GM19324 (cell line): ENCODE measurements at regions not wholly inside any gene's neighbourhood (a gene's known extent, or its start where the extent isn't known, plus 50 kb on each side); places are given as distances from the start of the nearest gene placed in this dataset.

Experiments used
- ATAC-seq: cut with Tn5 transposase; IDR thresholded peaks from one replicate; pipeline ENCODE4 v1.9.1; 2021; ENCODE audit warnings: mild to moderate bottlenecking, moderate library complexity; ENCODE audit not compliant: unreplicated experiment, low FRiP score

DNA sequence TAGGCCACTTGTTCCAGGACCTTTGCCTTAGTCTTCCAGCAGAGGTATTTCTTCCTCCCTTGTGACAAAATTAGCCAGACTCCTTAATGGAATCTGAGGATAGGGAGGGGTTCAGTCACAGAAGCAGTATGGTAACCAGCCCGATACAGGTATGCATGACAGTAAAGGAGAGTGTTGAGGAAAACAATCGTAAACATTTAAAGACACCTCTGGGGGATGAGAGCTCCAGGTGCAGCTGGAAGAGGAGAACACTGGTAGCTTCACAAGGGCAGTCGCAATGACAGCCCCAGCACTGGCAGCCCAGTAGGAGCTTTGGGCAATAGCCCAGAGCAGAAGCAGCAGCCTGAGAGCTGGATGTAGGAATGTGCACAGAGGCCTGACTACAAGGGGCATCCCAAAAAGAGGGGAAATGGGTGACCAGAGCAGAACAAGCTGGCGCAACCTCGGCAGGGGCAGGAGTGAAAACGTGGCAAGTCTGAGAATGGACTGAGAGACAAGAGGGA lies 344.9 kb upstream of the JAG1 start:
- ATAC-seq = no peak

DNA sequence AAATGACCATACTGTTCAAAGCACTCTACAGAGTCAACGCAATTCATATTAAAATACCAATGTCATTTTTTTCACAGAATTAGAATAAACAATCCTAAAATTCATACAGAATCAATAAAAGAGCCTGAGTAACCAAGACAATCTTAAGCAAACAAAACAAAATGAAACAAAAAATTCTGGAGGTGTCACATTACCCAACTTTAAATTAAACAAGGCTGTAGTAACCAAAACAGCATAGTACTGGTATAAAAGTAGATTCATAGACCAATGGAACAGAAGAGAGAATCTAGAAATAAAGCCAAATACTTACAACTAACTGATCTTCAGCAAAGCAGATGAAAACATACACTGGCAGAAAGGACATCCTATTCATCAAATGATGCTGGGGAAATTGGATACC lies 346.9 kb upstream of the JAG1 start:
- ATAC-seq = no peak

DNA sequence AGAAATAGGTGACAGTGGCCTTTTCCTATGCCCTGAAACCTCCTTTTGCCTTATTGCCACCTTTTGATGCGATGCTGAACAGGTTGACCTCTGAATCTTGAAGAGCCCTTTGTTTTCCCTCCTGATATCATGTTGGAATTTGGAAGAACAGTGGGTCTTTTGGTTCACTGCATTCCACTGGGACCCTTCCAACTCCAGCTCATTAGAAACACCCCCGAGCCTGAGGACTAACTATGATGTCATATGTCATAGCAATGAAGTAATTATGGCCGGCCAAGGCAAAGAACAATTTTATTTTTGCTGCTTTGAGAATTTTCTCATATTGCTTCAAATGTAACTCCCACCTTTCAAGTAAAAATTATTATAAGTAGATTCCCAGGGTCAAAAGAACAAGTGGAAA lies 353.4 kb upstream of the JAG1 start:
- ATAC-seq = no peak

DNA sequence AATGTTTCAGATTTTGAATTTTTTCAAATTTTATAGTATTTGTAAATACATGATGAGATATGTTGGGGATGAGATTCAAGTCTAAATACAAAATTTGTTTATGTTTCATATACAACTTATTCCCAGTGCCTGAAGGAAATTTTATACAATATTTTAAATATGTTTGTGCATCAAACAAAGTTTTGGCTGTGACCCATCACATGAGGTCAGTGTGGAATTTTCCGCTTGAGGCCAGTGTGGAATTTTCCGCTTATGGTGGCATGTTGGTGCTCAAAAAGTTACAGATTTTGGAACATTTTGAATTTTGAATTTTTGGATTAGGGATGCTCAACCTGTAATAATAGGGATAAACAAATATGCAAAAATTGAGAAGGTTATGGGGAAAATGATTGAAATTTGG lies 356.6 kb upstream of the JAG1 start:
- no peak for ATAC-seq

DNA sequence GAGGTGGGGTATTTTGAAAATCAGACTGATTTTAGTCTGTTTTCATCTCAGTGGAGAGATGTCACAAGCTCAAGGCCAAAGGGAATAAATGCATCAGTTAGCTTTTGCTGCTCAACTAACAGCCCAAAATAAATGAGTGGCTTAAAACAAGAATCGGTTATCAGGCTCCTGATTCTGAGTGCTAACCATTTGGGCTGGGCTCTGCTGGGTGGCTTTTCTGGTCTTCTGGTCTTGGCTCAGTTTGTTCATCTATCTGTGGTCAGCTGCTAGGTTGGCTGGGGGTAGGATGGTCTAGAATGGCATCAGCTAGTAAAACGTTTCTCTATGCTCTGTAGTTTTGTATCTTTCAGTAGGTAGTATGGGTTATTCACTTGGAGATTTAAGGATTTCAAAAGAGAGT lies 357.5 kb upstream of the JAG1 start:
- ATAC-seq = no peak

DNA sequence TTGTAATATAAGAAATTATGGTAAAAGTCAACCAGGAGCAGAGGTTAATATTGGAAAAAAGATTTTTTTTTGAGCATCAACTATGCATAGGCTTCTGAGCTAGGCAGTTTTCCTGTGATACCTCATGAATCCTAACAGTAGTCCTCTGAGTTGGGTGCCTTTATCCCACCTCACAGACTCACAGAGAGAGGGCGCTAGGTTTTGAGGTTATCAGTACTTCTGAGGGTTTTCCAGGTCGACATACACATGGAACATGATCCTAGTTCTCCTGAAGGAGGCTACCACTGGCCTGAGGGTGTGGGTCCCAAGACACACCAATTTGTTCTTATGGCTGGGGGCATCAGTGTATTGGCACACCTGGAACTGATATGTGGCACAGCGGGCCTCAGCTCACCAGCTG lies 358.8 kb upstream of the JAG1 start:
- ATAC-seq = no peak

DNA sequence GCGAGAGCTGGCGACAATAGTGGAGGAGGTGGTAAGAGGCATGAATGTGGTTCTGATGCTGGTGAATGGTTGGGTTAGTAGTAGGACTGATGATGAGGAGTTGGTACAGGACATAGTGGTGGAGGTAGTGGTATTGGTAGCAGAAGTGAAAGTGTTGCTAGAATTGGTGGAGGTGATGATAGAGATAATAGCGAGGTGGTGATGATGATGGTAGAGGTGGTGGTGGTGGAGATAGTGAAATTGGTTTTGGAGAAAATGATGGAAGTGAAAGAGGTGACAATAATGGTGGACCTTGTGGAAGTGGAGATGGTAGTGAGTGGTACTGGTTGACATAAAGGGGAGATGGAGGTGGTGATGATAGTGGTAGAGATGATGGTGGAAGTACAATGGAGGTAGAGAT lies 360.2 kb upstream of the JAG1 start:
- no peak for ATAC-seq

- ATAC-seq = no peak
These were observed 361.4 kb upstream of the JAG1 start for GRCh38 chr20:11035211-11035610.

GRCh38 chr20:11041396-11041795 lies 367.6 kb upstream of the JAG1 start:
- no peak for ATAC-seq

DNA sequence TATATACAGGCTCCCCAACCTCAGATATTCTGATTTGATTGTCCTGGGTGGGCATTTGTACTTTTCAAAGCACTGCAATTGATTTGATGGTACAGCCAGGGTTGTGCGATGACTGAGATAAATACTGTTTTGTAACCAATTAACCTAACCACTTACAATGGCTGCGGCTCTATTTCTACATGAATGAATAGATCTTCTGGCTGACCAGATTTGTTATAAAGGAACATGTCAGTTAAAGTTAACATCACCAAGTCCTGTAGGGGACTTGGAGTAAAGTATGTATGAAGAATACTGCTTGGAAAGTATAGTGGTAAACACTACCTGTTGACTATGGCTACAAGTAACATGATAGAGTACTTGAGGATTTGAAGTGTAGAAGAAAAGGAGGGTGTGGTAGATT lies 369.2 kb upstream of the JAG1 start:
- no peak for ATAC-seq

GRCh38 chr20:11044561-11044960 lies 370.8 kb upstream of the JAG1 start:
- no peak for ATAC-seq

DNA sequence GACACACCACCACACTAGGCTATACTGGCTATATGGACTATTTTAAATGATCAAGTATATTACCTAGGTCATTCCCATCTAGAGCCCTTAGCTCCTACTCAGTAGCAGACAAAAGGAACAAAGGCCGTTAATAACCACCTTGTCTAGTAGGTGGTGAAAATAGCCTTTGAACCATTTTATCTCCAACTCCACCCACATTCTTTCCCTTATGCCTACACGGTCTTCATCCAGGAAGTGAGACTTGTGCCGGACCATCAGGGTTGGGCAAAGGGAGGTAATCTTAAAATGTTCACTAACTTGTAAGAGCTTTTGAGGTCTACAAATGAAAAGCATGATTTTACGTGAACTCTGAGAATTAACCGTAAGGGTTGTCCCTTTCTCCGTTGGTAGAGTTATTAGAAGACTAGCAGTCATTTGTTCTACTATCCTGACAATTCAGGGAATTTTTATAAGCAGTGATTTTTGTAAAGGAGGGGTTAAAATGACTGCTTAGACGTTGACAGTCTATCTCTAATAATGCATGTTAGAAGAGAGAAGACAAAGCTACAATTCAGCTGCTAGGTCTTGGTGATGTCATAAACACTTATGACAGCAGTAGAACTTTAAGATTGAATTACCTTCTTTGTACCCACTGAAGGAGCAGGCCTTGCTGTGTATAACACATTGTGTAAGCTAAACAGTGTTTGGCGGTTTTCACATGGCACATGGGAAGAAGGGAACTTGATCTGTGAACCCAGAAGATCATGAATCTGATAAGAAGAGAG lies 371.8 kb upstream of the JAG1 start:
- no peak for ATAC-seq

DNA sequence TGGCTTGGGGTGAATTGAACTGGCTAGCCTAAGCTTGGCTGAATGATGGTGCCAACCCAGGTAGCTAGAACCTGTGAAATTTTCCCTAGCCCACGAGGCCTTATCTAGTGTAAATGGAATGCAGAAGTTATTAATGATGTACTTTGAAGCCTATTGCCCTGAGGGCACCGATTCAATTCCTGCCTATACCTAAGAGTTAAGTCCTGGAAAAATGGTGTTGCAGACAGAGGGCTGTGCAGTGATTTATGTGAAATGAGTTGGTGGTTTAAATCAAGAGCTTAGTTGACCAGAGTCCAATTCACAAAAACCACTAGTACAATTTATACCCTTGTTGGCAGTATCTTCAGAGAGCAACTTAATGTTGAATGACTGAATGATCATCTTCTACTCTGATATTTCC lies 373.8 kb upstream of the JAG1 start:
- no peak for ATAC-seq

GRCh38 chr20:11048739-11049138 lies 374.9 kb upstream of the JAG1 start:
- no peak for ATAC-seq

DNA sequence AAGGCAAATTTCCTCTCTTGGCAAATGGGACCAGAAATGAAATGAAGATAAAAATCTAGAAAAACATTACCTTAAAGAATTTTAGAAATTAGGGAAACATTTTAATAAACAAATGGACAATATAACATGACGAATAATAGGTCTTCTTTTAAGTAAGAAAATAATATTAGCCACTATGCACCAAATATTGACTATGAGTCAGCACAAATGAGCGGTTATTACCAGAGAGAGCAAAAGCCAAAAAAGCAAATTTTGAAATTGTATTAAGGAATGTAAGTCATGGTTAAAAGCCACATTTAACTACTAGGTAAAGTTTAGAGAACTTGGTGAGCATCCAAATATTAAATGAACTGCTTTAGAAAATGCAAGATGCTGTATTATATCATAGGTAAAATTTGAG lies 376.6 kb upstream of the JAG1 start:
- ATAC-seq = no peak

DNA sequence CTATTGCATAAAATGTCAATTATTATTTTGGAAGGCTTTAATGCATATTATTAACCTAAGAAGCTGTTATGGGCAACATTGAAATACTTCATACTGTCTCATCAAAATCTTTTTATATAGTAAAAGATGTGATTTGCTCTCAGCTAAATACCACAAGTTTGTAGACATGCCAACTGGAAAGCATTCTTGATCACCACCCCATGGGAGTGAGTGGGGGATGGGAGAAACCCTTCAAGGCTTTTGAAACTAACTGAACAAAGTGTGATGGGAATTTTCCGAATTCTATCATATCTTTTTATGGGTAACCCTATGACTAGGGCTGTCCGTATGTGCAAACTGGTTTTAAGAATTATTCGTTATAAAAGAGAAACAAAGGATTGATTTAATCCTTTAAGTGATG lies 377.3 kb upstream of the JAG1 start:
- no peak for ATAC-seq

DNA sequence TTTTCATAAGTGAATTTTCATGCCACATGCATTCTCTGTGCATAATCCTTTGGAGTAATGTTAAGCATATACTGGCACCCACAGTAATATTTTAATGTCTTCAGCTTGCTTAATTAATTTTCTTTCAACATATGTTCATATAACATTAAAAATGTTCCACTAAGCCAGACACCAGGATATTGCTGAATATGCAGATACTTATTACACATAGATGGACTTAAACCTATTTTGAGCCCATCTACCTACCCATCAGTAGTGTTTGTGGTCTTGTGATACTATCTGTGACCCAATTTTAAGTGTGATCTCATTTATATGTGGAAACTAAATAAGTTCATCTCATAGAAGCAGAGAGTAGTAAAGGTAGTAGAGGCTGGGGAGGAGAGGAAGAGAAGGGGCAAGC lies 379.5 kb upstream of the JAG1 start:
- ATAC-seq = no peak

DNA sequence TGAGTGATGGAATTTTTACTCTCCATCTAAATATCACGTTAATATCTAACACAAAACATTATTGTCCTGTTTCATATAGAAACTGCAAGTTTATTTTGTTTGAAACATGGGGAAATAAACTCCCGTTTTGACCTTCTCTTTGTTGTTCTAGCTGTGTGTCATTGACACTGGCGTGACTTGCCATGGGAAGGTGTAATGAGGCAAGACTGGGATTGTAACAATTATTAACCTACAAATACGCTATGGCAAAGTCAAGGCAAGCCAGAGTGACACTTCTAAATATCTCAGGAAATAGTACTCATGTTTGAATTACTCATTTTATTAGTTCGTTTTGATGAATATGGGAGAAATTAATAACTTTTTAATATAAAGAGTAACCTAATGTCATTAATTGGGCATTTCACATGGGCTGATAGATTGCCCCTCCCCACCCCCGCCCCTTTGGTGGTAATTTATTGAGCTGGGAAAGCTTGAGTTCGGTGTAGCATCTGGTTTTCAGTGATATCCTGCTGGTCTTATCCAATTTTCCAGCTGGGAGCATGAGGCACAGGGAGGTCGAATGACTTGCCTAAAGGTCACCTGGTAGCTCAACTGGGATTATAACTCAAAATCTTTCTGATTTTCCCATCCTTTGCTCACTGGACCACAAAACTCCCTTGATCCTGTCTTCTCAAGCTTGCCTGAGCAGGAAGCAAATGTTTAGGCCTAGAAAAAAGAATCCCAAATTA lies 380.6 kb upstream of the JAG1 start:
- no peak for ATAC-seq

- ATAC-seq = no peak
These were observed 382.6 kb upstream of the JAG1 start for GRCh38 chr20:11056414-11056813.

GRCh38 chr20:11057624-11058023 lies 383.8 kb upstream of the JAG1 start:
- ATAC-seq = no peak

GRCh38 chr20:11059659-11060058 lies 385.9 kb upstream of the JAG1 start:
- no peak for ATAC-seq
